T-helper 2 cell treated with Interferon-gamma antibody and Interleukin-4, amounts not matched to agents 100 ng/mL and 5 ng/mL, for 36 hours (primary cell): ENCODE measurements at regions not wholly inside any gene's neighbourhood (a gene's known extent, or its start where the extent isn't known, plus 50 kb on each side); places are given as distances from the start of the nearest gene placed in this dataset.

Source experiments
- intact Hi-C: fragments of 100-400 bp; cut with micrococcal nuclease; formaldehyde crosslinking; loops from one replicate; pipeline ENCODE4 v1.15.1; 2023

DNA sequence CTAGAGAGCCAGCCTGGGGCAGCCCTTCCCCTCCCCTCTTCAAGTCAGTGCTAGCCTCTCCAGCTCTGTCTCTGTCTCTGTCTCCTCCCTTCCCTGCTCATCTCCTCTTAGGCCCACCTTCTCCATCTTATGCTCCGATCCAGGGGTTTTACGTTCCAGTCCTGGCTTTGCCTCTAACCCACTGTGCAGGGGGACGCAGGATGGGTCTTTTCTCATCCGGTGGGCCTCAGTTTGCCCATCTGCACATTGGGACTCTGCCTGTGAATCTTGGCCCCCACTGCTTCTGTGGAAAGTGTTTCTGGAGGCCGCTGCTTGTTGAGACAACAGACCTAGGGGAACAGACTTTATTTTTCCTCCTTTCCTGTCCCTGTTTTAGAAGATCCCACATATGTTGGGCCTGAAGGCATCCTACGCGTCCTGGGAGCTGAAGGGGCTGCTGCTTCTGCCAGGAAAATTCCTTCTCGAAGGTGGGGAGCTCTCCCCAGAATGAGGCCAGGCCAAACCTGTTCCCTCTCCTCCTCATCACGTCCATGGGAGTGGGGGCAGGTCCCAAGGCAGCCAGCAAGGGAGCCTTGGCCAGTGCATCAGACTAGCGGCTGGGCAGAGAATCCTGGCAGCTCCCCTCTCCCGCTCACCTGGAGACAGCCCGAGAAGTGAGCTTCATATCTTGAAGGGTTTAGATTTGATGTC lies 99.5 kb upstream of the CSF3R start:
- intact Hi-C loops = no loop called here

DNA sequence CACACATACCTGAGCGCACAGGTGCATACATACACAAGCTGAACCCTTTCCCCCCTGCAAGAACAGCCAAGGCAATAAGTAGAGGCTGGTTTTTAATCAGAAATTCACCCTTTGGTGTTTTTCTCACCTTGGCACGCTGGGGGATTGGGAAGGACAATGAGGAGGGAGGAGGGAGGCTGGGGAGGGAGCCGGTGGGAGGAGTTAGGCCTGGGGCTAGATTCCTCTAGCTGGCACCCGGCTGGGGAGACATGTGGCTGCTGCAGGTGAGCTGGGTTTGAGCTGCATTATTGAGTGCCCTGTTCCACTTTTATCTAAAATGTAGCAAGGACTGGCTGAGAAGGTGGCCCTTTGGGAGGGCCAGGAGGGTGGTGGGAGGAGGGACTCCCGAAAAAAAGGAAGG lies 97.8 kb upstream of the CSF3R start:
- intact Hi-C loops = no loop called here

DNA sequence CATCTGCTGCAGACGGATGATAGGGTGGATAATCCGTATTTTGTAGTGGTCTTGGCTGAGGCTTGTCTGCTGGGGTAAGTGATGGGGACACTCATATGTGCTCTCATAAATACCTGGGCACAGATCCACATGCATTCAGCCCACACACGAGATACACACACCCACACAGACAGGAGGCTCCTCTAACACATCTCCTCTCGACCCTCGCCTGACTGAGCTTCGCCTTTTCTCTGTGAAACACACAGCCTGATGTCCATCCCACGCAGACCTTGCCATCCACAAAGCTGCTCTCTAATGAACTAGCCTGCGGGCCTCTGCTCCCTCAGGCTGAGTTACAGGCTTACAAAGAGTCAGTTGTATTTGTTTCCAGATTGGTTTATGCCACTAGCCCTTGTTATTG lies 96.3 kb upstream of the CSF3R start:
- intact Hi-C loops = no loop called here

DNA sequence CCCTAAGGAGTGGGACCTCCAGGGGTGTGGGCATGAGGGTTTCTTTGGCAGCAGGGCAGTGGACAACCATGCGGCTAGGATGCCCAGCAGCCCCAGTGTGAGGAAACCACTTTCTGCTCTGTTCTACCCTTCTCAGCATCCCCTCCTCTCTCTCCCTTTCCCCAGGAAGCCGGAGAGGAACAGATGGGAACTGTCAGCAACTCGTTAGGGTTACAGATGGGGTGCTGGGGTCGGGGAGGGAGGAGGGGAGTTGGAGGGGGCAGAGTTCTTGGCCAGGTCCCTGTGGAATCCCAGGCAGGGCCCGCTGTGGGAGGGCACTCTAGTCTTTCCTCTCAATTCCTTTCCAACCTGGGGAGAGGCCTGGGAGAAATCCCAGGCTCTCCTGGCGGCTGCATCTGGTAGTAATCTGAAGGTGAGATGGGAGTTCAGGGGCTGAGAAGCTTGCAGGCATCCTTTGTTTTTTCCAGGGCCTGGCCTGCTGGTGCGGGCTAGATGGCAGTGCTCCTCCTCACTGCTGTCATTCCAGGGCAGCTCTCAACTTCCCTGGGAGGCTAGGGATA lies 93.9 kb upstream of the CSF3R start:
- intact Hi-C loops = no loop called here

DNA sequence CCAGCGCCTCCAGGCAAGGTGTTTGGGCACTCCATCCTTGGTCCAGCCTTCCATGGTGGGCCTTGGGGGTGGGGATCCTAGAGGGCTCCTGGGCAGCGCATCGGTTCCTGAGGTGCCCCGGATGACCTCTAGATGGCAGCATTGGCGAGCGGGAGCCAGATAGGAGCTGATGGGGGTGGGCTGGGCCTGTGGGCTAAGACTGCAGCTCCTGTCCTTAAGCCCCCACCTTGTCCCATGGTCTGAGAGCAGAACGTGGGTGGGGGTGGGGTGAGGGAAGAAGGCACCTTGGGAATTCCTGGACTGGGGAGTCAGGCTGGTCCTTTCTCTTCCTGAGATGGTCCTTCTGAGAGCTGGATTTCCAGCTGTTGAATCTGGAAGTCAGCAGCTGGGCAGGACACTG lies 93.4 kb upstream of the CSF3R start:
- intact Hi-C loops = no loop called here

DNA sequence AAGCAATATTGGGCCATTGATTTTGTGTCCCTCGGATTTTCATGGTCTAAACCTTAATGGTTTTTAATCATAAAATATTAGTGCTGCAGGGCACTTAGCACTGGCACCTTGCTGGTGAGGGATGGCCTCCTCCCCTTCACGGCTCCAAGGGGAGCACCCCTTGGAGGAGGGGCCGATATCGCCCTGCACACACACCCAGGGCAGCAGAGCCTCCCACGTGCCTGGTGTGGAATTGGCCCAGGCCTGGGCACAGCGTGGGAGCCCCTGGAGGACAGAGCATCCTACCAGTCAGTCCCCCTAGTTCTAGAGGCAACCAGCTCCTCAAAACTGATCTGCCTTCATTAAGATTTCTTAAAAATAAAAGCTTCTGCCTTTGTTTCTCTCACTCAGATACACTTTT lies 90.7 kb upstream of the CSF3R start:
- intact Hi-C loops = no loop called here

DNA sequence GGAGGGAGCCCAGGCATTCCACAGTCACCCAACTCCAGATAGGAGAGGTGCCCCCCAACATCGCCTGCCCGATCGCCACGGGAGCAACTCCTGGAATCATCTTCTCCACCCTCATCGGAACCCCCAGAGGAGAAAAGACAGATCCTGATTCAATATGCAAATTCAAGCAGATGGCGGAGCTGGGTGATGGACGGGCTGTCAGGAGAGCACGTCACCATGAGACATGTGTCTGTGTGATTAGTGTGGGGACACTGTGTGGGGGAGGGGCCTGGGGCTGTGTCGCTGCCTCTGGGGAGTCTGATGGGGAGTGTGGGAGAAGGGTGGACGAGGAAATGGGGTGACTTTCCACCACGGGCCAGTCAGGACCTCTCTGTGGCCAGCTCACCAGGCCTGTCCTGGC lies 90.2 kb upstream of the CSF3R start:
- intact Hi-C loops = no loop called here

DNA sequence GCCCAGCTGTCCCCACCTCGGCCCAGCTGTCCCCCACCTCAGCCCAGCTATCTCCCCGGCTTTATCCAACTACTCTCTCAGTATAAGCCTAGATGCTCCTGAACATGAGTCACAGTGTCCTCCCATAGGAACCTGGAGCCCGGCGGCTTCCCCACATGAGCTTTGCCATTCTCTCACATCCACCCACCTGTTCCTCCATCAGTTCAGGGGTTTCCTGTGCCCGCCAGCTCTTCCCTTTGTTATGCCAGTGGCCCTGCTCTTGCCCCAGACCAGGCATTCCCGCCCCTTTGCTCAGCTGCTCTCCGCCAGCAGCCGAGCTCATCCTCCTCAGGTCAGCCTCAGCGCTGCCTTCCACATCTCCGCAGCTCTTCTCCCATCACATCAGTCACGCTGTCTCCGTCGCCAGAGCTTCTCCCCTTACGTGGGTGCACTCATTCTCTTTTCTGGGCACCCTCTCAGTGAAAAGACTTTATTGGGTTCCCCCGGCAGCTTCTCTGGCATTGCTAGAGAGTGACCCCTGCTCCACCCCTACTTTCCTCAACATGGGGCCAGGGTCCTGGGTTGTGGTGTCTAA lies 89.5 kb upstream of the CSF3R start:
- intact Hi-C loops = no loop called here

DNA sequence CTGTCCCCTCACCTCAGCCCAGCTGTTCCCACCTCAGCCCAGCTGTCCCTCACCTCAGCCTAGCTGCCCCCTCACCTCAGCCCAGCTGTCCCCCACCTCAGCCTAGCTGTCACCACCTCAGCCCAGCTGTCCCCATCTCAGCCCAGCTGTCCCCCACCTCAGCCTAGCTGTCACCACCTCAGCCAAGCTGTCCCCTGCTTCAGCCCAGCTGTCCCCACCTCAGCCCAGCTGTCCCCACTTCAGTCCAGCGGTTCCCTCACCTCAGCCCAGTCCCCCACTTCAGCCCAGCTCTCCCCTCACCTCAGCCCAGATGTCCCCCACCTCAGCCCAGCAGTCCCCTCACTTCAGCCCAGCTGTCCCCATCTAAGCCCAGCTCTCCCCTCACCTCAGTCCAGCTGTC lies 88.4 kb upstream of the CSF3R start:
- intact Hi-C loops = no loop called here

DNA sequence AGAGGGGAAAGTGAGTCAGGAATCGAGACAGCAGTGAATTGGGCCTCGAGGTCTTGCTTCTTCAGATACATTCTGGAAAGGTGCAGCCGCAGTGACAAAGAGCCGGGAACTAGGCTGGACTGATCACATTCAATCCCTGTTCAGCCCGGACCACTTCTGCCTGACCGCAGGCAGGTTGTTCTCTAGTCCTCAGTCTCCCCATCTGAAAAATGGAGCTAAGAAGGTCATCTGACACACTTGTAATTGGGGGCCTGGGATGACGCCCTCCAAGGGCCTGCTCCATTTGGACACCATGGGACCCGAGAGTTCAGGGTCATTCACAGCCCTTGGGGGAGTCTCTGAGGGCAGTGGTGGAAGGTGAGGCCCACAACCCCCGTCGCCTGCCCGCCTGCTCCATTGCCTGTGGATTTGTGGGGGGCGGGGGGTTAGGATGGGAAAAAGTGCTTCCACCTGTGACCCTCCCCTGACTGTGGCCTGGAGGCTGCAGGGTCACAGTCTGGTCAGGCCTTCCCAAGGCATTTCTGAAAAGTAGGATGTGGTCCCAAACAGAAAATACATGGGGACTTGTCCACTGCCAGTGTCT lies 87.9 kb upstream of the CSF3R start:
- intact Hi-C loops = no loop called here

DNA sequence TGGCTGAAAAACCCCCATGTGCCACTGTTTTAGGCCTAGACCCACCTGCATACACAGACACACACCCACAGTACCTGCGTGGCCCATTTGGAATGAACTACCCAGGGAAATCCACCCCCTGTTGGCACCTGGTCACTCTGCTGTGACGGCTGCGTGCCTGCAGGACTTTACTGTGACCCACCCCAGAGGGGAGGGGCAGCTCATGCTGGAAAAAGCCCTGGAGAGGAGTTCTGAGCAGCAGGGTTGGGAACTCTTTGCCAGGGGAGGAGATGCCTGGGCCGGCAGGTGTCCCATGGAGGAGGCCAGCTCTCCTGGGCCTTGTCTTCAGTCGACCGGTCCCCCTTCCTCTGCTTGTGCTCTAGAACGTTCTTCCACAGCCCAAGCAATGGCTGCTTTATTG lies 87.3 kb upstream of the CSF3R start:
- intact Hi-C loops = no loop called here

DNA sequence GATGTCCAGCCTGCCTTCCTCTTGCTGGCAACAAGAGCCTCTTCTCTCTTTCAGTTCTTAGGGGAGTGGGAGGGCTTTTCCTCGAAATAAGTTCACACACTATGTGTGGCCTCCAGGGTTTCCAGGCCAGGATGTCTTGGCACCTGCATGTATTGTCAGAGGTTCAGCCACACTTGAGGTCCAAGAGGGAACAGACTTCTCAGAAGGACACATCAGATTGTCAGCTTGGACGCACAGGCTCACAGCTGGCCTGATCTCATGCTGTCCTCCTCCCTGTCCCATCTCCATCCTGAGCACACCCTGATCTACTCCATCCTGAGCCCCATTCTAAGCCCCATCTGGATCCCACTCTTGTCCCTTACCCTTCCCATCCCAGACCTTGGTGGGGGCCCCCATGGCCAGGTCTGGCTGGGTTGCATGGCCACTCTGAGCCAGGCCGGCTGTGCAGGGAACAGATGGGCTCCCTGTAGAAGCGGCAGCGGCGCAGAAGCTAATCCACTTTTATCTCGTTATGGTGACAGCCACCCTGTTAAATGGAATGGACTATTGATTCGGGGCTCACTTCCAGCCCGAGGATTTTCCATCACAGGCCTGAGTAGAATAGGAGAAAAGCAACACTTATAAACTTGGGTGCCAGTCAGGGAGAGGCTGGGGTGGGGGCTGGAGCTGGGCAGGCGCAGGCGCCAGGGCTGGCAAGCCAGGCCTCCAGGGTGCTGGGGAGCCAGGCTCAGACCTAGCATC lies 85.1 kb upstream of the CSF3R start:
- intact Hi-C loops = no loop called here

DNA sequence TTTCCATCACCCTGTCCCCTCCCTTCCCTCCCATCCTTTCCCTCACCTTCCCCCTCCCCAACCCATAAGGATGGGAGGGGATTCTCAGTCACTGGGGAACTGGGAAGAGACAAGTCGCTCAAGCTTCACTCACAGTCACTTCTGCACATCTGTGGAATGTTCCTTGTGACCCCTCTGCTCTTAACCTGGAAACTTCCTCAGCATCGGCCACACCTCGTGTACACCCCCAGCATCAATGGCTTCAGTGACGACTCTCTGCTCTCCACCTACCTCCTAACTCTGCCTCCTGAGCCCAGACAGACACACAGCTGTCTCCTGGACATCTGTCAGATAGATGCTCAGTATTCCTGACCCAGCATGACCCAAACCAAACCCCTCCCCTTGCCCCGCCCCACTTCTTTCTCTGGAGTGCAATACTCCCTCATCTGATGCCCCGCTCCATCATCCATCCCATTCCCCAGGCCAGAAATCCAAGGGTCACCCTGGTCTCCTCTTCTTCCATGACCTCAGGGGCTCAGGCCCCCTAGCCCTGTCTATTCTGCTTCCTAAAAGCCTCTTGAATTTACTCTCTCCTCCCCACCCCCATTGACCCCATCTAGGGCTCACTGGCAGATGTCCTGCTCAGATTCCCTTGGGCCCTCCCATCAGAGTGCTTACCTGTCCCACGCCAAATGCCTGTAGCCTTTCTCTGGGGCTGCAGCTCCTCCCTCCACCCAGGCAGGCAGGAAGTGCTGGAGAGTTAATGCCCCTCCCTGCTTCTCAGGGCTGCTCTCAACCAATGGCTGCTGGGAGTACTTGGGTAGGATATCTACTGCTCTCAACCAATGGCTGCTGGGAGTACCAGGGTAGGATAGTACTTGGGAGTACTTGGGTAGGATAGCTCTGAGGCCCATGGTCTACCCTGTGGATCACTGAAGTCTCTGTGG lies 83.1 kb upstream of the CSF3R start:
- intact Hi-C loops = no loop called here

DNA sequence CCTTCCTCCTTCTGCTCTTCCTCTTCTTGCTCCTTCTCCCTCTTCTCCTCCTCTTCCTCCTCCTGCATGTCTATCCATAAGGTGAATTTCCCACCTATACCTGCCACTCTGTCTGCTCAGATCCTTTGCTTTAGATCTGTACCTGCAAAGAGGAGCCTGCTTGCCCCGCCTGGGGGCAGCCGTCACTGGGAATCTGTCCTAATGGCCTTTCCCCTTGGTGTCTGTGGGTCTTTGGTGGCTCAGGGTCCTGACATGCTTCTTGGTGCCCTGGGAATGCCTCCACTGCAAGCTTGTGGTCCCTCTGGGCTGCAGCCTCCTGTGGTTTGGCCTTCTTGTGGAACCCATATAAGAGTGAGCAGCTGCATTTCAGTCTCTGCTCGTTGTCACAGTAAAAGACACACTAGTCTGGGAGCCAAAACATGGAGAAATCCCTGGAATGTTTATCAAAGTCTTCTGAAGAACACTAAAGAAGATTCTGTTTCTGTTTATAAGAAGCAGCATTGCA lies 79.5 kb upstream of the CSF3R start:
- intact Hi-C loops = no loop called here

DNA sequence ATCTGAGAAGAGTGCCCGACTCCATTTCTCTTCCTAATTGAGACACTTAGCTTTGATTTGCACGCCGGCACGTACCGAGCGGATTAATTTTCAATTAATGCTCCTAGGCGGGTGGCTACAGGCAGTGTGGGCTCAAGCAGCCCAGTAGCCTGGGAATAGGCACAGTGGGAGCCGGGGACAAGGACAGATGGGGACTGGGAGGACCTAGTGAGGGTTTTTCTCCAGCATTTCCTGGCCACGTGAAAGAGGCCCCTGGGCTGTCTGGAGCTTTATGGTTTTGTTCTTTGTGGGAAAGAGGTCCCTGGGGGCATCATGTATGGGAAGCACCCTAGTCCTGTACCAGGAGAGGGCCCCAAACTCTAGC lies 78.6 kb upstream of the CSF3R start:
- intact Hi-C loops = no loop called here

DNA sequence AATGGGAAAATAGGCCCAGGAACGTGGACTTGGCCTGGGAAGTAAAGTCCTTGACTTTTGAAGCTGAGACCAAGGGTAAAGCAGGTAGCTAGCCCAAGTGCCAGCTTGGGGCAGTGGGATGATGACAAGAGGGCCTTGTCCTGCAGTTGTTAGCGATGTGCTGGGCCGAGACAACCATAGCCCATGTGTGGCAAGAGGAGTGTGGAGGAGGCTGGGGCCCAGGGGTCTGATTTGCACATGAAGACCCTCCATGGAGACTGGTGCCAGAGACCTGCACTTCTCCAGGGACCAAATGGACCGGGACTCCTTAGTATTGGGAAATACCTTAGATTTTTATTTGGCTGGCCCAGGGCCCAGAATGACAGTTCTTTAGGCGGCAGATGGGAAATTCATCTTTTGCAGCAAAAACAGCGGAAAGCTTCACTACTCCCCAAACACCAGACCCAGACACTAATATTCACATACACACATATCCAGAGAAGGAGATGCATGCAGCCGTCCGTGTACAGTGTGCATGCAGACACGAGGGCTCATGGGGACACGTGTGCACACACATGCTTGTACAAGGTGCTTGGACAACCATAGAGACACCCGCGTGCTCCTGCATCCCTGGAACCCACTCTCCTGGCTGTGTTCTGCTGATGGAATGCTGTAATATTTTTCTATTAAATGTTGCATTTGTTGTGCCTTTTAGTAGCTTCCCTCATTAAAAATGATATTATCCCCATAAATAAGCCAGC lies 78.1 kb upstream of the CSF3R start:
- intact Hi-C loops = no loop called here

DNA sequence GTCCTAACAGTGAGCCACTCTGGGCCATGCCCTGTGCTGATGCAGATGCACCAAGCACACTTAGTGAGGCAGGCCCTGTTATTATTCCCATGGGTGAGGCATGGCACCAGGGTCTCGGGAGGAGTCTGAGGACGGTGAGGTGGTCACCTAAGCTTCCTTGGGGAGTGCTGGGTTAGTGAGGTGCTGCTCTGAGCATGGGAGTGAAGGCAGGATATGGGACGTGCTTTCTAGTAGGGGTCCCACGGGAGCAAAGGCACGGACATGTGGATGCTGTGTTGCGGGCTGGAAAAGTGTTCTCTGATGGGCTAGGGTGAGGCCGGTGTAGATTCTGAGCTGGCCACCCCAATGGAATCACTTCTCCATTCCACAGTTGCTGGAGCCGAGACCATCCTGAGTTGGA lies 77.5 kb upstream of the CSF3R start:
- intact Hi-C loops = no loop called here

DNA sequence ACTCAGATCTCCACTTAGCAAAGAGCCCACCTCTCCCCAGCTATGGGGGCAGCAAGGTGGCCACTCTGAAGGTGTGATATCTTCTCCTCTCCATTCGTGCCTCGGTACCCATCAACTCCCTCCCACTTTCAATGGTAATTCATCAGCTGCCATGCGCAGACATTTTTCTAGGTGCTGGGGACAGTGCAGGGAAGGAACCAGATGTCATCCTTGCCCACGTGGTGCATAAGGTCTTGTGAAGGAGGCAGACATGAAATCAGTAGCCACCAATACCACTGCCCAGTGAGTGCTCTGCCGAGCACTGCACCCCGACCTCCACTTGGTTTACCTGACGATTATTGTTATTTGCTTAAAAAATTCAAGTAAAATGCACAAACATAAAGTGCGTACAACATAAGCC lies 76.3 kb upstream of the CSF3R start:
- intact Hi-C loops = no loop called here

DNA sequence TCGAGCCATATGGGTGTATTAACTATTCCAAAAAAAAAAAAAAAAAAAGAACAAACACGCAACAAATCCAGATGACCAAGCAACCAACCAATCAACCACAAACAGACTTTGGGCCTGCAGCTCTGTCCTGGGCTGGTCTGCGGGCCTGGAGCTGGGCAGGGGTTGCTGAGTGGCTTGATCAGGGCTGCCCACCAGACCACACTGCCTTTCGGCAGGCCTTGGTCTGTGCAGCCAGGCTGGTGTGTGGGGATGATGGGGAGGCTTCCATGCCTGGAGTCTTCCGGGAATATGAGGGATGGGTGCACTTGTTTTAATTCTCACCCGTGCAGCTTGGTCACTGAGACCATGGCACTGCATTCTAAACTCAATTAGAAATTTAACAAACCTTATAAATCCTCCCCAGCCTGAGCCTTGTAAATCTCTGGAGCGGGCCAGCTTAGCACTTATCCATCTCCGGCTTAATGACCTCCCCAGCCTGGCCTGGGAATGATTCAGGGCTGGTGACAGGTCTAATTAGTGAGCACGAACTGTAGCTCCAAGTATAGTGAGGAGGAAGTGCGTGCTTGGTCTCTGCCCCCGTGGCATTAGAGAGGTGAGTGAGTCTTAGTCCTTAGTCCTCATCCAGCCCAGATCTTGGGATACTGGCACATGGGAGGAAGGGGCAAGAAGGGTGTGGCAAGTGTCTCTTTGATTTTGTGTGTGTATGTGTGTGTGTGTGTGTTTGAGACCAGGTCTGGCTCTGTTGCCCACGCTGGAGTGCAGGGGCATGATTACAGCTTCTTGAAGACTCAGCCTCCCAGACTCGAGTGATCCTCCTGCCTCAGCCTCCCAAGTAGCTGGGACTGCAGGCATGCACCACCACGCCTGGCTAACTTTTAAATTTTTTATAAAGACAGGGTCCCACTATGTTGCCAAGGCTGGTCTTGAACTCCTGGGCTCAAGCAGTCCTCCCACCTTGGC lies 74.6 kb upstream of the CSF3R start:
- intact Hi-C loops = no loop called here
